ENCODE measurements at regions not wholly inside any gene's neighbourhood (a gene's known extent, or its start where the extent isn't known, plus 50 kb on each side); places are given as distances from the start of the nearest gene placed in this dataset.

- H3K4me3 Mint-ChIP-seq: no peak overlapping the region
- DNase-seq (no peak), ATAC-seq (no peak)
- ChIA-PET POLR2A (no interaction called here), CTCF (no interaction called here)
- no peaks in the 10 kb centered on the region for H3K27me3 Mint-ChIP-seq (ENCODE audit: low read depth)
- H3K36me3 Mint-ChIP-seq (ENCODE audit: low read depth): no peaks in the 10 kb centered on the region
- no peaks in the 10 kb centered on the region for H3K4me1 Mint-ChIP-seq (ENCODE audit: low read depth)
- H3K27ac Mint-ChIP-seq: no peak overlapping the region
- H3K9me3 Mint-ChIP-seq (ENCODE audit: insufficient read depth): no peaks in the 10 kb centered on the region
Measured at GRCh38 chr18:1930291-1931270, 640.7 kb downstream of the METTL4 start.

- Mint-ChIP-seq H3K4me3 (no peak overlapping the region), H3K4me1 (ENCODE audit: low read depth) (no peaks in the 10 kb centered on the region), H3K27ac (no peak overlapping the region), H3K27me3 (ENCODE audit: low read depth) (no peaks in the 10 kb centered on the region), H3K9me3 (ENCODE audit: insufficient read depth) (no peaks in the 10 kb centered on the region), H3K36me3 (ENCODE audit: low read depth) (no peaks in the 10 kb centered on the region)
- DNase-seq: no peak
- ChIA-PET POLR2A (no interaction called here), CTCF (no interaction called here)
- ATAC-seq: no peak
Measured at GRCh38 chr18:1952486-1952885, 618.8 kb downstream of the METTL4 start.

GRCh38 chr18:1954583-1955312 lies 616.6 kb downstream of the METTL4 start:
- Mint-ChIP-seq H3K4me3 (no peak overlapping the region), H3K9me3 (ENCODE audit: insufficient read depth) (no peaks in the 10 kb centered on the region), H3K27ac (no peak overlapping the region), H3K36me3 (ENCODE audit: low read depth) (no peaks in the 10 kb centered on the region), H3K4me1 (ENCODE audit: low read depth) (no peaks in the 10 kb centered on the region), H3K27me3 (ENCODE audit: low read depth) (no peaks in the 10 kb centered on the region)
- no peak for DNase-seq
- ChIA-PET CTCF (no interaction called here), POLR2A (no interaction called here)
- ATAC-seq: no peak

GRCh38 chr18:1958798-1959197 lies 612.5 kb downstream of the METTL4 start:
- Mint-ChIP-seq H3K9me3 (ENCODE audit: insufficient read depth) (no peaks in the 10 kb centered on the region), H3K27ac (no peak overlapping the region), H3K27me3 (ENCODE audit: low read depth) (no peaks in the 10 kb centered on the region), H3K4me1 (ENCODE audit: low read depth) (no peaks in the 10 kb centered on the region), H3K36me3 (ENCODE audit: low read depth) (no peaks in the 10 kb centered on the region), H3K4me3 (no peak overlapping the region)
- ChIA-PET POLR2A (no interaction called here), CTCF (no interaction called here)
- ATAC-seq (no peak), DNase-seq (no peak)

- H3K36me3 Mint-ChIP-seq (ENCODE audit: low read depth): no peaks in the 10 kb centered on the region
- DNase-seq: no peak
- H3K4me3 Mint-ChIP-seq: no peak overlapping the region
- no peak overlapping the region for H3K27ac Mint-ChIP-seq
- CTCF ChIA-PET: no interaction called here
- H3K4me1 Mint-ChIP-seq (ENCODE audit: low read depth): no peaks in the 10 kb centered on the region
- H3K9me3 Mint-ChIP-seq (ENCODE audit: insufficient read depth): no peaks in the 10 kb centered on the region
- POLR2A ChIA-PET: no interaction called here
- no peaks in the 10 kb centered on the region for H3K27me3 Mint-ChIP-seq (ENCODE audit: low read depth)
- ATAC-seq: no peak
Measured at GRCh38 chr18:1965016-1965415, 606.3 kb downstream of the METTL4 start.

GRCh38 chr18:1965541-1965940 lies 605.8 kb downstream of the METTL4 start:
- POLR2A ChIA-PET: no interaction called here
- H3K4me3 Mint-ChIP-seq: no peak overlapping the region

GRCh38 chr18:1968801-1969498 lies 602.4 kb downstream of the METTL4 start:
- CTCF ChIA-PET: no interaction called here
- POLR2A ChIA-PET: no interaction called here
- Mint-ChIP-seq H3K36me3 (ENCODE audit: low read depth) (no peaks in the 10 kb centered on the region), H3K27ac (no peak overlapping the region), H3K27me3 (ENCODE audit: low read depth) (no peaks in the 10 kb centered on the region), H3K4me1 (ENCODE audit: low read depth) (no peaks in the 10 kb centered on the region), H3K4me3 (no peak overlapping the region), H3K9me3 (ENCODE audit: insufficient read depth) (no peaks in the 10 kb centered on the region)
- no peak for ATAC-seq
- DNase-seq: no peak

More at GRCh38 chr18:1965541-1965940, 605.8 kb downstream of the METTL4 start:
- ATAC-seq (no peak), DNase-seq (no peak)
- H3K36me3 Mint-ChIP-seq (ENCODE audit: low read depth): no peaks in the 10 kb centered on the region
- H3K27me3 Mint-ChIP-seq (ENCODE audit: low read depth): no peaks in the 10 kb centered on the region
- no peaks in the 10 kb centered on the region for H3K9me3 Mint-ChIP-seq (ENCODE audit: insufficient read depth)
- H3K4me1 Mint-ChIP-seq (ENCODE audit: low read depth): no peaks in the 10 kb centered on the region
- CTCF ChIA-PET: no interaction called here
- H3K27ac Mint-ChIP-seq: no peak overlapping the region

- ChIA-PET CTCF (no interaction called here), POLR2A (no interaction called here)
- Mint-ChIP-seq H3K27ac (no peak overlapping the region), H3K27me3 (ENCODE audit: low read depth) (no peaks in the 10 kb centered on the region), H3K4me3 (no peak overlapping the region), H3K4me1 (ENCODE audit: low read depth) (no peaks in the 10 kb centered on the region), H3K9me3 (ENCODE audit: insufficient read depth) (no peaks in the 10 kb centered on the region), H3K36me3 (ENCODE audit: low read depth) (no peaks in the 10 kb centered on the region)
- no peak for DNase-seq
- no peak for ATAC-seq
Measured at GRCh38 chr18:1976484-1976883, 594.8 kb downstream of the METTL4 start.

- POLR2A ChIA-PET: no interaction called here
- no peak for DNase-seq
Measured at GRCh38 chr18:1982056-1982455, 589.2 kb downstream of the METTL4 start.

GRCh38 chr18:1983746-1984515 lies 587.4 kb downstream of the METTL4 start:
- no peaks in the 10 kb centered on the region for H3K9me3 Mint-ChIP-seq (ENCODE audit: insufficient read depth)
- no peak for DNase-seq
- ChIA-PET POLR2A (no interaction called here), CTCF (no interaction called here)
- no peak overlapping the region for H3K4me3 Mint-ChIP-seq
- H3K27ac Mint-ChIP-seq: no peak overlapping the region
- no peaks in the 10 kb centered on the region for H3K36me3 Mint-ChIP-seq (ENCODE audit: low read depth)
- no peak for ATAC-seq
- H3K27me3 Mint-ChIP-seq (ENCODE audit: low read depth): no peaks in the 10 kb centered on the region
- H3K4me1 Mint-ChIP-seq (ENCODE audit: low read depth): no peaks in the 10 kb centered on the region

More at GRCh38 chr18:1982056-1982455, 589.2 kb downstream of the METTL4 start:
- Mint-ChIP-seq H3K4me1 (ENCODE audit: low read depth) (no peaks in the 10 kb centered on the region), H3K36me3 (ENCODE audit: low read depth) (no peaks in the 10 kb centered on the region), H3K27me3 (ENCODE audit: low read depth) (no peaks in the 10 kb centered on the region), H3K9me3 (ENCODE audit: insufficient read depth) (no peaks in the 10 kb centered on the region), H3K4me3 (no peak overlapping the region), H3K27ac (no peak overlapping the region)
- ATAC-seq: no peak
- CTCF ChIA-PET: no interaction called here

- Mint-ChIP-seq H3K27me3 (ENCODE audit: low read depth) (no peaks in the 10 kb centered on the region), H3K4me1 (ENCODE audit: low read depth) (no peaks in the 10 kb centered on the region), H3K4me3 (no peak overlapping the region), H3K9me3 (ENCODE audit: insufficient read depth) (no peaks in the 10 kb centered on the region), H3K36me3 (ENCODE audit: low read depth) (no peaks in the 10 kb centered on the region), H3K27ac (no peak overlapping the region)
- ChIA-PET POLR2A (no interaction called here), CTCF (no interaction called here)
- DNase-seq (no peak), ATAC-seq (no peak)
Measured at GRCh38 chr18:1993866-1994265, 577.4 kb downstream of the METTL4 start.

All from activated CD8-positive, alpha-beta T cell treated with anti-CD3 and anti-CD28 coated beads, Interleukin-2, amount 10 ng/mL, durations not matched to agents 7 days and 5 days (primary cell).